ENCODE measurements at regions not wholly inside any gene's neighbourhood (a gene's known extent, or its start where the extent isn't known, plus 50 kb on each side); places are given as distances from the start of the nearest gene placed in this dataset.
"Not testable (repeated sequence)": the region's sequence is repeated elsewhere in the genome, so short reads cannot be mapped to it uniquely, and the experiment has no call there.

- peak in 2 of 3 experiments; percentile 3 to 49 for DNase-seq
Measured at GRCh38 chr9:23005156-23005555, 558.5 kb downstream of the DMRTA1 start.

DNA sequence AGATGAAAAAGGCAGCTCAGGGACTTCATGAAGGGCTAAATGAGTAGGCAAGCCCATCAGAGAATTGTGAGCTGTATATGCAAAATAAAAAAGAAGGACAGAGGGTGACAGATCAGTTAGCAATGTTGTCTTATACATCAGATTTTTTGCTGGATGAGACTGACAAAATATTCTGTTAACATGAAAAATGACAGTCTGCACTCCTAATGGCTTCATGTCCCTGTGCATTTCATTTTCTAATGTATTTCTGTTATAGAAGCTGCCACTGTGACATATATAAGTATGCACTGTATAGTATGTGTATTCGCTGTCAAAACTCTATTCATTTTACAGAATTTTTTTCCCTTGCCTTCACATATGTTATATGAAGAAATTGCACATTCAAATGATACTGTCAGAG is 559.5 kb downstream of the DMRTA1 start:
- DNase-seq: no peak

GRCh38 chr9:23011669-23012068 is 565.0 kb downstream of the DMRTA1 start:
- no peak for DNase-seq

DNA sequence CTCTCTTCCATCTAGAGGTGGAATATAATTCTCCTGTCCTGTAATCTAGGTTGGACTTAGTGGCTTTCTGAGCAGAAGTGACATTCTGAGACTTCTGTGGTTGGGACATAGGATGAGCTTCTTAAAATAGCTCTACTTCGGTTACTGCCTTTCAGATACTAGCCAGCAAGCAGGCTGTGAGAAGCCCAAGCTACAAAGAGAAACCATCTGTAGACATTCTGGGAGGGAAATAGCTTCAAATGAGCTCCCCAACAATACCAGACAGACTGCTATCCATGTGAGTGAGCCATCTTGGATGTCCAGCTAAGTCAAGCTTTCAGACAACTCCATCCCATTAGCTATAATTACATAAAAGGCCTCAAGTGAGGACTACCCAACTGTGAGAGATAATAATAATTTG is 568.9 kb downstream of the DMRTA1 start:
- DNase-seq: no peak

DNA sequence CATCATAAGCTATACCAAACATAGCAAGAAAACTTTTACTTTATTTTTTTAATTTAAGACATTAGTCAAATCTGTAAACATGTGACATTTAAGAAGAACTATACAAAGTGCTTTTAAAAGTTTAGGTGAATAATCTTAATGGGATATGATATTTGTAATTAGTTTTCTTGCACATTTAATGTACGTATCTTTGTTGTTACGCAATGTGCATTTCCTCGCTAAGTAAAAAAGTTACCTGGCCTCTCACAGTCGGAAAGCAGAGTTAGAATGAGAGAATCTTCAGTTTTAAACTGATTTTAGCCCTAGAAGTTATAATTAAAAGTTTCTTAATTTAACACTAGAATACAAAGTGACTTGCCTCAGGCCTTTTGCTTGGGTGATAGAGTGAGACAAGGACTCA is 589.8 kb downstream of the DMRTA1 start:
- no peak for DNase-seq

- no peak for DNase-seq
Measured at GRCh38 chr9:23039402-23039801, 592.8 kb downstream of the DMRTA1 start.

DNA sequence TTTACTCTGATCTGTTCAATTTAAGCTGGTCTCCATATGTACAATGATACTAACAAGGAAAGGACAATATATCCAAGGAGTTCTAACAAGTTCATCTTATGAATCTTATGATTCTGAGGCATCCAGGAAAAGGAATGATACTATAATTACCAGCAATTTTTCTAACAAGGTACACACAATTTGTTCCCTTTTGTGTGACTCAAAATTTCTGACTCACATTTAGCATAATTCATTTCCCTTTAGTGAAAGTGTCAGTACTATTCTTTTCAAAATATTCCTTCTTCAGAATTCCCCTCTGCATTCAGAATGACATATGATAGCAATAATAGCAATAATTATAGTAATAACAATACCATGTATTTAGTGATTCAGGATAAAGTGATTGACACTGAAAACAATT is 594.8 kb downstream of the DMRTA1 start:
- DNase-seq: no peak

DNA sequence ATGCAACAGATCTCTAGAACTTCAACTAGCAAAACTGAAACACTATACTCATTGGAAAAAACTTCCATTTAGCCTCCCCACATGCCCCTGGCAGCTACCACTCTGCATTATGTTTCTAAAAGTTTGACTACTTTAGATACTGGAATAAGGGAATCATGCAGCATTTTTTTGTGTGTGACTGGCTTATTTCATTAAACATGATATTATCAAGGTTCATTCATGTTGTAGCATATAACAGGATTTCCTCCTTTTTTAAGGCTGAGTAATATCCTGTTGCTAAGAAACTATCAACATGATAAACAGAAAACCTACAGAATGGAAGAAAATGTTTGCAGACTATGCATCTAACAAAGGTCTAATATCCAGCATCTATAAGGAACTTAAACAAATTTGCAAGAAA is 597.9 kb downstream of the DMRTA1 start:
- no peak for DNase-seq

- not testable (repeated sequence) for DNase-seq
Measured at GRCh38 chr9:23046026-23046425, 599.4 kb downstream of the DMRTA1 start.

- no peak for DNase-seq
Measured at GRCh38 chr9:23050548-23050947, 603.9 kb downstream of the DMRTA1 start.

DNA sequence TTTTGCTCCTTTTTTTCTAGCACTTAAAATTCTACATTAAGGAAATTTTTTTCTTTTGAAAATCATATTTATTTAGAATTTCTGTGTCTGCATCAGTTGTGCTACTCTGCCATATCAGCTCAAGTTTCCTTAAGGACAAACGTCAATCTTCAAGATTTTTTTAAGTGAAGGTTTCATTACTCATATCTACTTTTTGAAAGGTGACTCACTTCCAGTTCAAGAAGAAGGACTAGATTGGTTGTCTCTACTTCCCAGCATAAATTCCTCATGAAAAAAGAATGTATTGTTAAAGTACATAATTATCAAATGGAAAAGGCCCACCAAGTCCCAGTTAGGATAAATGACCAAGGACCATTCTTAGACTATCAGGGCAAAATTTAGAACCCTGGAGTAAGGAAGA is 626.5 kb downstream of the DMRTA1 start:
- no peak for DNase-seq

- DNase-seq: no peak
Measured at GRCh38 chr9:23079798-23080197, 633.2 kb downstream of the DMRTA1 start.

- DNase-seq: no peak
Measured at GRCh38 chr9:23081377-23081776, 634.8 kb downstream of the DMRTA1 start.

- no peak for DNase-seq
Measured at GRCh38 chr9:23088932-23089364, 642.3 kb downstream of the DMRTA1 start.

DNA sequence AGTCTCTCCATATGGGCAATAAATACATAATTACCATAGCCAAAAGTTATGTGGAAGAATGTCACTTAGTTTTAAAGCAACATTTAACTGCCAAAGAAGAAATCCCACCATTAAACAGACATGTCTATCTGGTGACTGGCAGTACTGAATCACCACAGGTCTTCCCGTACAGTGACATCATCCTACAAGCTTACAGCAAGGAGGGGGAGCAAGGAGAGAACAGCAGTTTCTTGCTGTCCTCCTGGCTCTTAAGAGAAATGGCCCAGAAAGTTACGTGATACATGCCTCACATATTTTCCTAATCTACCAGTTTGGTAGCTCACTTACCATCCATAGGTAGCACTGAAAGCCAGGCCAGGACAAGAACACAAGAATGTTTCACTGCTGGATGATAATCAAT is 671.0 kb downstream of the DMRTA1 start:
- no peak for DNase-seq

DNA sequence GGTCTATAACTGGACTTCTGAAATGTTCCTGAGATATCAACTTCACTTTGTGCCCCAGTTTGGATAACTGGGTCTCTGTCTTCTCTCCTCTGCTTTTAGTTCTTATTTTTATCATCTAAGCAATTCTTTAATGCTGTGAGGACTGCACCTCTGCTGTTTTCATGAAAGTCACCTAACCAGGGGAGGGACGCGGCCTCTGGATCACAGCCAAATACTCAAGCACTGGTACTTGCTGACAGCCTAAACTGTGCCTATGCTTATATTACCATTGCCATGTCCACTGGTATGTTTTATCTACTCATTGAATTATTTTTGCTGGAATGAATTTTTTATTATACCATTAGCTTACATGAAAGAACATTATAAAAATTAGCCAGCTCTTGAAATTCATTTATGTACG is 674.0 kb downstream of the DMRTA1 start:
- peak in 1 of 3 experiments; percentile 7 for DNase-seq

DNA sequence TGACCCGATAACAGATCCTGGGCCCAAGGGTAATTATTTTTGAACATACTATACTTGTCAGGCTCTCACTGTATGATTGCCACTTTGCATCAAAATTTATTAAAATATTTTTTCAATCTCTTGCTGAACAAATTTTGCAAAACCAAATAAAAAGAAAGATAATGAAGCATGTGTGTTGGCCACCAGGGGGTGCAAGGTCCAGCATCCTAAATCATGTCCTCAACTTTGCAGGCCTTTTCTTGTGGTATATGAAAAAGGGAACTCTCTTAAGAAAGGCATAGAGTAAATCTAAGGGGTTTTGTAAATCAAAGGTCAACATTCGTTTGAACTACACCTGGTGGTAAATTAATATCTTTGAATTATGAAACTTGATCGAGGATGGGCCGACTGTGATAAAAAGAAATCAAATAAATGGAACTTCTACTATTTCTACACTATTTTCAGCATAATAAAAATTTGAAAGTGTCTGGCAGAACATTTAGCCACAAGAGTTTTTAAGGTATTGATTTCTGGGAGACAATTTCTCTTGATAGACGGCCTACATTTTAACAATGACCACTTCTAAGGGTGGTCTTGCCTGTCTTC is 676.5 kb downstream of the DMRTA1 start:
- DNase-seq: peak in 2 of 3 experiments; percentile 0 to 25

DNA sequence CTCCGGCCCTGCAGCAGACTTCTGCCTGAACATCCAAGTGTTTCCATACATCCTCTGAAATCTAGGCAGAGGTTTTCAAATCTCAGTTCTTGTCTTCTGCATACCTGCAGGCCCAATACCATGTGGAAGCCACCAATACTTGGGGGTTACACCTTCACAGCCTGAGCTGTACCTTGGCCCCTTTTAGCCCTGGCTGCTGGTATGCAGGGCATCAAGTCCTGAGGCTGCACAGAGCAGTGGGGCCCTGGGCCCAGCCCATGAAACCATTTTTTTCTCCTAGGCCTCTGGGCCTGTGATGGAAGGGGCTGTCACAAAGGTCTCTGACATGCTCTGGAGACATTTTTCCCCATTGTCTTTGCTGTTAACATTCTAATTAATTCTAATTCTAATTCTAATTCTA is 680.6 kb downstream of the ELAVL2 start:
- no peak for DNase-seq

DNA sequence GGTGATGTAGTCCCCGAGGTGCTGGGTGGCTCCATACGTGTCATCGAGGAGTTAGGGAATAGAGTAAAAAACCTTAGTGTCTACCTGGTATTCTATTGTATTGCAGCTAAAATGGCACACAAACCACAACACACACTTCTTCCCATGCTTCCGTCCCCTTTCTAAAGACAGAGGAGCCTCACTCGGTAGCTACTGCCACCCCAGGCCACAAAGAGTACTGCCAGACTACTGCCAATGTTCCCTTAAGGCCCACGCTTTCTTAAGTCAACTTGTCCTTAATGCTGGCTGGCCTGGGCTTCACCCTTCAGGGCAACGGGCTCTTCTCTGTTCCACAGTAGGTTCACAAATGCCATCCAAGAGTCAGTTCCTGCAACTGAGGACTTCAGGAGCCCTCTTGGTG is 673.0 kb downstream of the ELAVL2 start:
- no peak for DNase-seq

GRCh38 chr9:23160491-23160890 is 665.5 kb downstream of the ELAVL2 start:
- no peak for DNase-seq

DNA sequence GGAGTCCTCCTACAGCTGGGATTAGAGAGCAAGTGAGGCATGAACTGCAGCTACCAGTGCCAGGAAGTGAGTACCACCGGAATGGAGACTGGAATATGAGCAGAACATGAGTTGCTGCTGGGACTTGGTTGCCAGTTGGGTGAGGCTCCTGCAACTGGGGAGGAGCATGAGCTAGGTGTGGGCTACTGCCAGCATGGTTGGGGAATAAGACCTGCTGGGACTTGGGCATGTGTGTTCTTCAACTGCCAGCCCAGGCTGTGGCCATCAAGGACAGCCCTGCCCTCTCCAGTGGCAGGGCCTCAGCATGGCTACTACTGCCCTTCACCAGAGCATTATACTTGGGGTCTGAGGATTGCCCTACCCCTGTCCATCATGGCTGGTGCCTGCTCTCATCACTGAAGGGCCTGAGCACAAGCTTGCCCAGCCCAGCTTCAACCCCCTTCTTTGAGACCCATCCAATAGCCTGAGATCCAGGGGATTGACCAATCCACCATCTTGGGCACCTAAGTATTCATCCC is 665.0 kb downstream of the ELAVL2 start:
- no peak for DNase-seq

DNA sequence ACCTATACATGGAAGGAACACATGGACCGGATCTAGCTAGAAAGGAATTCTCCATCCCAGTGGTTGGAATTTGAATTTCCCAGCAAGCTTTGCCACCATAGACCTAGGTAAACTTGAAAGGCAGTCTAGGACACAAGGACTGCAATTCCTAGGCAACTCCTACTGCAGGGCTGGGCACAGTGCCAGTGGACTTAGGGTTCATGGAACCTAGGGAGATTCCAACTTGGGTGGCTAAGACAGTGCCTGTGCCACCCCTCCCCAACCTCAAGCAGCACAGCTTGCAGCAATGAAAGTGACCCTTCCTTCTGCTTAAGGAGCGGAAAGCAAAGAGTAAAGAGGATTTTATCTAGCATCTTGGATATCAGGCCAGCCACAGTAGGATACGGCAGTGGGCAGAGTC is 663.3 kb downstream of the ELAVL2 start:
- no peak for DNase-seq

GRCh38 chr9:23171479-23171878 is 654.6 kb downstream of the ELAVL2 start:
- no peak for DNase-seq

DNA sequence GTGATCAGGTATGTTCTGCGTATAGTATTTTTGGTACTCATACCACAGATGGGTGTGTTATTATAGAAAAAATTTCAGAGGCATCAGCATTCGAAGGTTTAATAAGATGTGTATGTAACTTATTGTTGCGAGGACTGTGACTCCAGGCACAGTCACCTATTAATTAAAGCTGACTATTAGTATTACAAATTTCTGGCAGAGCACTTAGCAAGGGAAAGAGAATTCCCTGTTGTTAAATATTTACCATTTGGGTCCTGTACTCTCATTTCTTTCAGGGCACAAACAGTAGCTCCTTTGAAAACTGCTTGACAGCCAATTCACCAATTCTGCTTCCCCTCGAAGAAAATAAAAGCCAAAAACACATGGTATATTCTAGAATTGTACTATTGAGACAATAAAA is 653.8 kb downstream of the ELAVL2 start:
- no peak for DNase-seq

- DNase-seq: no peak
Measured at GRCh38 chr9:23172979-23173637, 652.9 kb downstream of the ELAVL2 start.
